ACHN (cell line): ENCODE measurements at regions not wholly inside any gene's neighbourhood (a gene's known extent, or its start where the extent isn't known, plus 50 kb on each side); places are given as distances from the start of the nearest gene placed in this dataset.
A peak's percentile ranks its signal among the peaks of the same experiment; 100 is the strongest.

ENCODE experiments used
- DNase-seq: peaks from one replicate; pipeline ENCODE4 v3.0.0-alpha.2; 2015
- in situ Hi-C: cut with HindIII; loops from 2 replicates; pipeline ENCODE4 v1.10.0; 2017; ENCODE audit warnings: low sequenced_read_pairs, low pct_ligation_motif_present, low pct_unique_long_range_greater_than_20kb

- peak; percentile 54 for DNase-seq
- in situ Hi-C loops = no loop called here
These were observed 520.8 kb upstream of the KIRREL3 start for GRCh38 chr11:127521413-127521812.

GRCh38 chr11:127507851-127508250 is 507.3 kb upstream of the KIRREL3 start:
- in situ Hi-C loops = no loop called here
- no peak for DNase-seq

GRCh38 chr11:127506647-127507046 is 506.1 kb upstream of the KIRREL3 start:
- no peak for DNase-seq
- in situ Hi-C loops = no loop called here

GRCh38 chr11:127506126-127506525 is 505.6 kb upstream of the KIRREL3 start:
- in situ Hi-C loops = no loop called here
- DNase-seq = no peak

- no peak for DNase-seq
- in situ Hi-C loops = no loop called here
These were observed 495.6 kb upstream of the KIRREL3 start for GRCh38 chr11:127496165-127496564.

- in situ Hi-C loops = no loop called here
- DNase-seq = peak; percentile 1
These were observed 492.9 kb upstream of the KIRREL3 start for GRCh38 chr11:127493330-127494022.

- no peak for DNase-seq
- in situ Hi-C loops = no loop called here
These were observed 491.5 kb upstream of the KIRREL3 start for GRCh38 chr11:127492029-127492428.

GRCh38 chr11:127491589-127491988 is 491.0 kb upstream of the KIRREL3 start:
- no peak for DNase-seq
- in situ Hi-C loops = no loop called here

- no peak for DNase-seq
- in situ Hi-C loops = no loop called here
These were observed 490.3 kb upstream of the KIRREL3 start for GRCh38 chr11:127490896-127491295.

- in situ Hi-C loops = no loop called here
- no peak for DNase-seq
These were observed 485.0 kb upstream of the KIRREL3 start for GRCh38 chr11:127485541-127485940.

- in situ Hi-C loops = no loop called here
- no peak for DNase-seq
These were observed 480.8 kb upstream of the KIRREL3 start for GRCh38 chr11:127481391-127481790.

- in situ Hi-C loops = no loop called here
These were observed 478.3 kb upstream of the KIRREL3 start for GRCh38 chr11:127478826-127479225.

GRCh38 chr11:127474766-127475165 is 474.2 kb upstream of the KIRREL3 start:
- in situ Hi-C loops = no loop called here
- DNase-seq = no peak

More at GRCh38 chr11:127478826-127479225, 478.3 kb upstream of the KIRREL3 start:
- no peak for DNase-seq

GRCh38 chr11:127472505-127472904 is 471.9 kb upstream of the KIRREL3 start:
- in situ Hi-C loops = no loop called here
- DNase-seq = no peak

- DNase-seq = no peak
- in situ Hi-C loops = no loop called here
These were observed 471.1 kb upstream of the KIRREL3 start for GRCh38 chr11:127471662-127472061.

GRCh38 chr11:127470306-127470884 is 469.8 kb upstream of the KIRREL3 start:
- in situ Hi-C loops = no loop called here
- peak; percentile 30 for DNase-seq

- DNase-seq = no peak
- in situ Hi-C loops = no loop called here
These were observed 463.8 kb upstream of the KIRREL3 start for GRCh38 chr11:127464325-127464724.

- in situ Hi-C loops = no loop called here
- DNase-seq = no peak
These were observed 461.4 kb upstream of the KIRREL3 start for GRCh38 chr11:127462065-127462344.

- DNase-seq = no peak
These were observed 460.9 kb upstream of the KIRREL3 start for GRCh38 chr11:127461241-127462064.

GRCh38 chr11:127458561-127458960 is 458.0 kb upstream of the KIRREL3 start:
- DNase-seq = no peak
- in situ Hi-C loops = no loop called here

More at GRCh38 chr11:127461241-127462064, 460.9 kb upstream of the KIRREL3 start:
- in situ Hi-C loops = no loop called here
